ENCODE measurements at regions not wholly inside any gene's neighbourhood (a gene's known extent, or its start where the extent isn't known, plus 50 kb on each side); places are given as distances from the start of the nearest gene placed in this dataset.
A peak's percentile ranks its signal among the peaks of the same experiment; 100 is the strongest.
"Not testable (repeated sequence)": the region's sequence is repeated elsewhere in the genome, so short reads cannot be mapped to it uniquely, and the experiment has no call there.

- ATAC-seq = no peak
These were observed 400.7 kb downstream of the PSAT1 start for GRCh38 chr9:78697618-78698017.

GRCh38 chr9:78698371-78698770 lies 401.4 kb downstream of the PSAT1 start:
- WGBS (ENCODE audit: missing lambda C conversion rate) = 77% methylated on average over 2 of the region's 2 CpGs
- ATAC-seq (no peak), FAIRE-seq (no peak), DNase-seq (ENCODE audit: low read depth in 1 of 2, low spot score in 1 of 2) (no peak)
- Histone ChIP-seq H3K4me1 (no peaks in the 10 kb centered on the region), H3K27ac (no peak overlapping the region), H3K4me3 (no peak overlapping the region), H3K9me3 (no peaks in the 10 kb centered on the region), H3K4me2 (no peak overlapping the region)
- ChIA-PET CTCF (no interaction called here), POLR2A (no interaction called here)
- TF ChIP-seq NFE2L2 (conservative IDR thresholded peaks at IDR 0.05; ENCODE audit: low read length) = no peak
- TF ChIP-seq REST (IDR thresholded peaks at IDR 0.05) = no peak
- TF ChIP-seq ZSCAN20 (CRISPR knock-in tag; IDR thresholded peaks at IDR 0.05) = no peak

More at GRCh38 chr9:78697618-78698017, 400.7 kb downstream of the PSAT1 start:
- ChIA-PET CTCF (no interaction called here), POLR2A (no interaction called here)
- Histone ChIP-seq H3K9me3 (no peaks in the 10 kb centered on the region), H3K4me3 (no peak overlapping the region), H3K4me2 (no peak overlapping the region), H3K4me1 (no peaks in the 10 kb centered on the region), H3K27ac (no peak overlapping the region)
- DNase-seq (ENCODE audit: low read depth in 1 of 2, low spot score in 1 of 2) (no peak), FAIRE-seq (no peak)
- TF ChIP-seq ZC3H11A (IDR thresholded peaks at IDR 0.05) (no peak), TFCP2L1 (CRISPR knock-in tag; IDR thresholded peaks at IDR 0.05) (no peak), MYC (IDR thresholded peaks at IDR 0.05; ENCODE audit: borderline replicate concordance, low read length) (no peak), CHD2 (IDR thresholded peaks at IDR 0.05; ENCODE audit: low read length, partially characterized antibody) (no peak), FOSL2 (IDR thresholded peaks at IDR 0.05) (no peak), FOSL2 (CRISPR knock-in tag; IDR thresholded peaks at IDR 0.05) (no peak), PHF8 (IDR thresholded peaks at IDR 0.05; ENCODE audit: borderline replicate concordance, low read depth) (no peak)
- WGBS (ENCODE audit: missing lambda C conversion rate) = 11% methylated on average over 1 of the region's 1 CpG

- WGBS (ENCODE audit: missing lambda C conversion rate) = 53% methylated on average over 3 of the region's 3 CpGs
- H3K4me3 ChIP-seq; H3K27ac ChIP-seq; FAIRE-seq; CTCF ChIA-PET; H3K4me2 ChIP-seq; H3K4me1 ChIP-seq; POLR2A ChIA-PET; ATAC-seq; DNase-seq (ENCODE audit: low read depth in 1 of 2, low spot score in 1 of 2); H3K9me3 ChIP-seq: not testable (repeated sequence)
These were observed 402.3 kb downstream of the PSAT1 start for GRCh38 chr9:78699217-78699616.

GRCh38 chr9:78704153-78704552 lies 407.2 kb downstream of the PSAT1 start:
- peak in 1 of 2 experiments; percentile 10 for DNase-seq (ENCODE audit: low read depth in 1 of 2, low spot score in 1 of 2)
- H3K4me2 ChIP-seq, H3K9me3 ChIP-seq, POLR2A ChIA-PET, CTCF ChIA-PET, H3K4me3 ChIP-seq, ATAC-seq, H3K4me1 ChIP-seq, H3K27ac ChIP-seq, FAIRE-seq: not testable (repeated sequence)
- WGBS (ENCODE audit: missing lambda C conversion rate) = 94% methylated on average over 3 of the region's 4 CpGs

GRCh38 chr9:78707080-78707479 lies 410.2 kb downstream of the PSAT1 start:
- Histone ChIP-seq H3K4me2 (no peak overlapping the region), H3K4me1 (peaks cover 5% of the 10 kb centered on the region; the same call in 1 of the 3 replicates), H3K4me3 (no peak overlapping the region), H3K27ac (no peak overlapping the region), H3K9me3 (no peaks in the 10 kb centered on the region)
- FAIRE-seq = no peak
- ChIA-PET POLR2A (no interaction called here), CTCF (interaction anchor here (2.4 kb wide), 1 partner anchor 13 kb away, joined by 8 read pairs; no protein-coding TSS in a partner anchor)
- DNase-seq (ENCODE audit: low read depth in 1 of 2, low spot score in 1 of 2) = no peak
- WGBS (ENCODE audit: missing lambda C conversion rate) = 89% methylated on average over 3 of the region's 3 CpGs
- ATAC-seq = no peak
- TF ChIP-seq CHD4 (IDR thresholded peaks at IDR 0.05; ENCODE audit: borderline replicate concordance) (no peak), ELK1 (IDR thresholded peaks at IDR 0.05; ENCODE audit: low read depth, low read length) (no peak), CTCF (IDR thresholded peaks at IDR 0.05) (no peak), MYC (IDR thresholded peaks at IDR 0.05; ENCODE audit: borderline replicate concordance, low read length) (no peak), JUNB (IDR thresholded peaks at IDR 0.05) (no peak), JUN (IDR thresholded peaks at IDR 0.05) (no peak), ZNF302 (CRISPR knock-in tag; IDR thresholded peaks at IDR 0.05) (no peak), FOSL2 (IDR thresholded peaks at IDR 0.05) (no peak), FOSL2 (CRISPR knock-in tag; IDR thresholded peaks at IDR 0.05) (no peak), GATA3 (IDR thresholded peaks at IDR 0.05; ENCODE audit: borderline replicate concordance) (no peak), MAX (IDR thresholded peaks at IDR 0.05) (no peak), CEBPB (IDR thresholded peaks at IDR 0.05) (no peak), ZFP36 (IDR thresholded peaks at IDR 0.05; ENCODE audit: borderline replicate concordance, partially characterized antibody) (no peak), POLR2A (IDR thresholded peaks at IDR 0.05; ENCODE audit: low read length) (no peak), HEYL (CRISPR knock-in tag; IDR thresholded peaks at IDR 0.05) (no peak), FOXS1 (CRISPR knock-in tag; IDR thresholded peaks at IDR 0.05) (no peak)
